Adipocyte (in vitro differentiated cells): ENCODE measurements at regions not wholly inside any gene's neighbourhood (a gene's known extent, or its start where the extent isn't known, plus 50 kb on each side); places are given as distances from the start of the nearest gene placed in this dataset.
A peak's percentile ranks its signal among the peaks of the same experiment; 100 is the strongest.

Experiments
- DNase-seq: peaks from one replicate; pipeline ENCODE4 v3.0.0-alpha.2; 2015; ENCODE audit warnings: low read depth
- H3K27me3 ChIP-seq: replicated peaks from 2 replicates; pipeline ENCODE4 v1.7.0; 2013; ENCODE audit warnings: mild to moderate bottlenecking, low read length, moderate library complexity; ENCODE audit not compliant: control insufficient read depth, insufficient read depth
- H3K36me3 ChIP-seq: 2 replicates; pipeline ENCODE4 v1.7.0; 2013; ENCODE audit warnings: low read length, mild to moderate bottlenecking, moderate library complexity; ENCODE audit not compliant: control insufficient read depth, insufficient read depth, severe bottlenecking
- H3K4me1 ChIP-seq: 2 replicates; pipeline ENCODE4 v1.7.0; 2013; ENCODE audit warnings: mild to moderate bottlenecking, low read length, moderate library complexity; ENCODE audit not compliant: control insufficient read depth, insufficient read depth
- H3K4me3 ChIP-seq: 2 replicates; pipeline ENCODE4 v1.7.0; 2013; ENCODE audit warnings: mild to moderate bottlenecking, low read length, moderate library complexity
- H3K9ac ChIP-seq: 2 replicates; pipeline ENCODE4 v1.7.0; 2013; ENCODE audit warnings: mild to moderate bottlenecking, low read length, moderate library complexity
- H3K9me3 ChIP-seq: 2 replicates; pipeline ENCODE4 v1.7.0; 2013; ENCODE audit warnings: mild to moderate bottlenecking, low read length, moderate library complexity; ENCODE audit not compliant: control insufficient read depth

DNA sequence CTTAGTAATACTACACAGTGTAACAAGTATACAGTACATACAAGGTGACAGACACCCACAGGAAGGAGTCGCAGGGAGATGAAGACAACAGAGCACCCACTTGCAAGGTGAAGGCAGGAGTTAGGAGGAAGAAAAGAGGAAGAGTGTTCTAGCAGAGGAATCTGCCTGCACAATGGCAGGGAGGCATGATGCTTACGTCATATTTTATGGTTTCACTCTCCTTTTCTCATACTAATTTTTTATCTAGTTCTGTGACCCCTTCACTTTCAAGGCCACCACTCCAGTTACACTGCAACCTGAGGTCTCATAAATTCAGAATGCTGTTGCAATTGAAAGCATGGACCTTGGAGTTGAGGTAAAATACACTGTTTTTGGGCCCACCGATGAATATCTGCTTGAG lies 331.7 kb downstream of the MEIS1 start:
- Histone ChIP-seq H3K9me3 (no peaks in the 10 kb centered on the region), H3K36me3 (no peaks in the 10 kb centered on the region), H3K9ac (no peak overlapping the region), H3K27me3 (no peaks in the 10 kb centered on the region), H3K4me1 (no peaks in the 10 kb centered on the region), H3K4me3 (no peak overlapping the region)
- no peak for DNase-seq

DNA sequence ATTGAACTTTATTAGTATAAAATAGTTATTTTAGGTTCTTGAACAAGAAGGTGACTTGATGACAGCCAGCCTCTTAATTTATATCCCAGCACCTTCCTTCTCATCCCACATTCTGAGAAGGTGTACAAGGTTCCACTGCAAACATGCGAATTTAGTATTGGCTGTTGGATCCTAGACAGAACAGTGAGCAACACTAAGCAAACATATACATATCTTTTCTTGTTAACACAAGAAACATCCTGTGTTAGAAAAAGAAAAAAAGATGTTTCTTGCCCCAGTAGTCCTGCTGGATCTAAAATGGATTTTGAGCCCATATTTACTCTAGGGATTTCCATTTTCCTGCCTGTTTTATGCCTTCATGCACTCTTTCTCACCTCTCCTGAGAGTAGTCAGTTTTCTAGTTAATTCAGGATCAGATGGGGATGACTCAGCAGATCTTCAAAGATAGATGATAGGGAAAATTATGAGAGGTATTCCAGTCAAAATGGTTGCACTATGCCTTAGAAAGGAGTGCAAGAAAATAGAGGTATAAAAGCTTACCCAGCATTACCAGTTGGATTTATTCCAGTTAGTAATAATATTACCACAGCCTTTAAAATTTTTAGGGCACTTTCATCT lies 336.5 kb downstream of the MEIS1 start:
- Histone ChIP-seq H3K27me3 (no peaks in the 10 kb centered on the region), H3K9ac (no peak overlapping the region), H3K9me3 (no peaks in the 10 kb centered on the region), H3K36me3 (no peaks in the 10 kb centered on the region), H3K4me3 (no peak overlapping the region), H3K4me1 (no peaks in the 10 kb centered on the region)
- DNase-seq = peak; percentile 12

DNA sequence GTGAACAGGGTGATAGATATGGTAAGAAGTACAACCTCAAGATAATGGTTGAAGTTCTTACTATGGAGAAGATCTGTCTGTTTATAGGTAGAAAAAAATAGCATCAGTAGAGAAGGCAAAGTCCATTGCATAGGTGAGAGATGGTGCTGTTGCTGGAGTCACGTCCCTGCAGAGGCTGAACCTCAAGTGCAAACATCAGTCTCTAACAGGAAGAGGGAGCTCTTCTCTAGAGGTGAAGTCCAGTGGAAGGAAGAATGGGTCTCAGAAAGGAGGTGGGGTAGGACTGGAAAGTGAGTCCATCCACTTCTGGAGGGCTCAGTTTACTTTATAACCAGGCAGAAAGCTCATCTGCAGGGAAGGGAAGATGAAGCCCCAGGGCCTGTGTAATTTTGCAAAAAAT lies 337.7 kb downstream of the MEIS1 start:
- Histone ChIP-seq H3K4me1 (no peaks in the 10 kb centered on the region), H3K4me3 (no peak overlapping the region), H3K36me3 (no peaks in the 10 kb centered on the region), H3K9me3 (peaks cover 7% of the 10 kb centered on the region), H3K27me3 (no peaks in the 10 kb centered on the region), H3K9ac (no peak overlapping the region)
- DNase-seq = no peak

DNA sequence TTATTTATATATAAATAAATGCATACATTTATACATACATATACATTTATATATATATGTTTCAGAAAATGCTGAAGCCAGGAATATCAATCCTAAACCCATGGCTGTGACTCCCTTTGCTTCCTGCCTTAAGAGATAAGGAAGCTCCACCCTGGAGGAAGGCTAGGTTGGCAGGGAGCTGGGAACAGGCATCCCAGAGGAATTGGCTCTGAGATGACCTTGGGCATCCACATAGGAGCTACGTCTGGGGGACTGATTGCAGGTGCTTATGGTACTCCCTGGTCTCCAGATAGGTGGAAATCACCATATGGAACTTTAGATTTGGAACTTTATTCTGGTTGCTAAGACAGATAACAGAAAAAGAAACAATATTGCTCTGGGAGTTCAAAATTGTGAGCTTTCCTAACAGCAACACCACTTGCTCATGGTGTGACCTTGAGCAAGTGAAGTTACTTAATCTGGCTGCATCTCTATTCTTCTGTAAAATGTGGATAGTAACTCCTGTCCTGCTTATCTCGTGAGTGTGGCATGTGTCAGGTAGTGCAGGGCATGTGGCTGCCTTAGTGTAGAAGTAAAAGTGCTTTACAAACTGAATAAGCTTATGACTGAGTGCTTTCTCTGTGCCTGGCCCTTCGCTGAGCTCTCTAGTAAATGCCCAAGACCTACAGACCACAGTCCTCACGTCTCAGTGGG lies 341.0 kb downstream of the MEIS1 start:
- no peak for DNase-seq
- Histone ChIP-seq H3K36me3 (no peaks in the 10 kb centered on the region), H3K27me3 (no peaks in the 10 kb centered on the region), H3K9ac (no peak overlapping the region), H3K4me1 (no peaks in the 10 kb centered on the region), H3K9me3 (peaks cover 7% of the 10 kb centered on the region), H3K4me3 (no peak overlapping the region)

DNA sequence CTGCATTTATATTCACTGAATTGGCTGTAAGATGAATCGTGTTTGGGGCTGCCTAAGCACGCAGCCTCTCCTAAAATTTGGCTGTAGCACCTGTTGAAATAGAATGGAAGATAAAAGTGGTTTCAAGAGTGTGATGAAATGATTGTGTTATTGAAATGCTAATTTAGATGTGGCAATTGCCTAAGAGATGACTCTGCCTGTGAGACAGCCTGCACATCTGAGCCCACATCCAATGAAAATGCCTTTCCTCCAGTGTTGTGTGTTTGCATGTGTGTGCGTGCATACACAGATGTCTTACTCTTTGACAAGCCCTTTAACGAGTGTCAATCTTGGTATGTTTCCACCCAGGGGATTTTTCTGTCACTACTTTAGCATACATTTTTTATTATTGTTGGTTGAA lies 346.9 kb downstream of the MEIS1 start:
- H3K4me3 ChIP-seq = no peak overlapping the region
- H3K36me3 ChIP-seq = no peaks in the 10 kb centered on the region
- H3K27me3 ChIP-seq = no peaks in the 10 kb centered on the region
- peaks cover 7% of the 10 kb centered on the region for H3K9me3 ChIP-seq
- no peak for DNase-seq
- H3K9ac ChIP-seq = no peak overlapping the region
- no peaks in the 10 kb centered on the region for H3K4me1 ChIP-seq

DNA sequence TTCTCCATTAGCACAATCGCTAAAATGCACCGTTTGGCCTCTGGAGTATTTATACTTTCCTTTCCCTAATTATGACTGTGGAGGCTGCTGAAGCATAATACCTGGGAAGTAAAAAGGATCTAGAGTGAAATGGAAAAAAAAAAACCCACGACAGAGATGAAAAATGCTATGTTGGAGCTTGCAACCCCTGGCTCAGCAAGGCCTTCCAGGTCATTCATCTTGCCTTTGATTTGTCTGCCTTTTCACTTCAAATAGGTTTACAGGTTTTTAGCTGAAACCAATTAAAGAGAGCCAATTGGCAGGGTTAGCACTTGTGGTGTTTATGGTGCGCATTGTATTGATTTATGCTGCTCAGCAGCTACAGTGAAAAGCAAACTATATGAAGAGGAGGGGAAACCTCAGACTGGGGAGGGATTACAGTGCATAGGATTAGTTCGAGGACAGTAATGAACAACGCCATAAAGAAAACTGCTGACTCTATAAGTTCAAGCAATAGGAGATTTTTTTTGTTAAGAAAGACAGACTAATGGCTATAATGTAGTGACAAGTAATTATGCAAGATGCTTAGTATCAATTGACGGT lies 347.9 kb downstream of the MEIS1 start:
- Histone ChIP-seq H3K9me3 (no peaks in the 10 kb centered on the region), H3K4me1 (no peaks in the 10 kb centered on the region), H3K4me3 (no peak overlapping the region), H3K36me3 (no peaks in the 10 kb centered on the region), H3K9ac (no peak overlapping the region), H3K27me3 (no peaks in the 10 kb centered on the region)
- no peak for DNase-seq

DNA sequence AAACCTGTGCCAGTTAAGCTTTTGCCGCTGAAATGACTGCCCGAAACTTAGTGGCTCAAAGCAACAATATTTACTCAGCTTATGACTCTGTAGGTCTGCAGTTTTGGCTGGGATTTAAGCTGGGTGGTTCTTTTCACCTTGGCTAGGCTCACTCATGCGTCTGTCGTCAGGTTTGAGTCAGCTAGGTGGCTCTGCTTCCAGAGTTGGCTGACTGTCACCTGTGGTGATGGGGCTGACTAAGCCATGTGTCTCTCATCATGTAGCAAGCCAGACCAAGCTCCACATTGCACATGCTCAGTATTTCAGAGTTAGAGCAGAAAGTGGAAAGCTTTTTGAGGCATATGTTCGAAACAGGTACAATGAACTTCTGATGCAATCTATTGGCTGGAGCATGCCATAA lies 354.8 kb downstream of the MEIS1 start:
- Histone ChIP-seq H3K9me3 (no peaks in the 10 kb centered on the region), H3K27me3 (no peaks in the 10 kb centered on the region), H3K4me1 (peaks cover 13% of the 10 kb centered on the region), H3K36me3 (no peaks in the 10 kb centered on the region), H3K9ac (no peak overlapping the region), H3K4me3 (no peak overlapping the region)
- DNase-seq = no peak

DNA sequence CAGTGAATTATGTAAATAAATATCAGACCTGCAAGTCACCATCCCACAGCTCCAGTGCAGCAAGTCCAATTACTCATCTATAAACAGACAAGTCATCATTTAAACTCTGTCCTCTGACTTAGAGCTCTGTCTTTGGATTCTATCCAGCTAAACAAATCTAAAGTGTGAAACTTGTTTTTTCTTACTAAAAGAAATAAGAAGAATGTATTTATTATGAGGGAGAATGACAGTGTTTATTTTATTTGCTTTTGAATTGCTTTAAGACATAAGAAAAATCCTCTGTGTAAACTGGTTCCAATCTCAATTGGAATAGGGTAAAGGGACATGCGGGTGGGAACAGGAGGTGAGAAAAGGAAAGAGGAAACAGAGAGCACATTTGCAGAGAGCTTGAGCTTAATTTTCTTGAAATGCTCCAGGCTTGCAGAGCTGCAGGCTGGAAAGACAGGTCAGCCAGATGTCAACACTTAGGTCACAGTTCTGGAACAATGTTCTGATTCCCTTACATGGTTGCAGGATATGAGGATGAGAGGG lies 355.8 kb downstream of the MEIS1 start:
- no peak overlapping the region for H3K4me3 ChIP-seq
- no peaks in the 10 kb centered on the region for H3K27me3 ChIP-seq
- H3K36me3 ChIP-seq = no peaks in the 10 kb centered on the region
- no peaks in the 10 kb centered on the region for H3K9me3 ChIP-seq
- H3K9ac ChIP-seq = no peak overlapping the region
- H3K4me1 ChIP-seq = peaks cover 13% of the 10 kb centered on the region
- peak; percentile 40 for DNase-seq

DNA sequence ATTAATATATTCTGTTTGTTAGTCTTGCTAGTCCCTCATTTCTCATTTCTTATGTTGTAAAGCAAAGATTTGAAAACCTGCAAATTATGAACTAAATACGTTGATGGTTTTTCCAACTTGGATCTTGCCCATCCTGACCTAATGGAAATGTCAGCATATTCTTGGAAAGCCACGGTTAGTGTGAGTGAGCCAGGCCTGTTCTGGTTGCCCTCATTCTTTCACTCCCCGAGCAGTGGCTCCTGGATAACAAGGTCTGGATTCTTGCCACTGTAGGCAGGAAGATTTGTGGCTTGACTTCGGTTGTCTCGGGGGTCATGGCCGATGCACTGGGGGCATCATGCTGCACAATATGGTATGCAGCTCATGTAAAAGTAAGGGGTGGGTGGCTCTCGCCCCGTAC lies 359.1 kb downstream of the MEIS1 start:
- Histone ChIP-seq H3K4me3 (no peak overlapping the region), H3K9me3 (no peaks in the 10 kb centered on the region), H3K36me3 (no peaks in the 10 kb centered on the region), H3K4me1 (peaks cover 13% of the 10 kb centered on the region), H3K27me3 (no peaks in the 10 kb centered on the region), H3K9ac (no peak overlapping the region)
- DNase-seq = no peak

DNA sequence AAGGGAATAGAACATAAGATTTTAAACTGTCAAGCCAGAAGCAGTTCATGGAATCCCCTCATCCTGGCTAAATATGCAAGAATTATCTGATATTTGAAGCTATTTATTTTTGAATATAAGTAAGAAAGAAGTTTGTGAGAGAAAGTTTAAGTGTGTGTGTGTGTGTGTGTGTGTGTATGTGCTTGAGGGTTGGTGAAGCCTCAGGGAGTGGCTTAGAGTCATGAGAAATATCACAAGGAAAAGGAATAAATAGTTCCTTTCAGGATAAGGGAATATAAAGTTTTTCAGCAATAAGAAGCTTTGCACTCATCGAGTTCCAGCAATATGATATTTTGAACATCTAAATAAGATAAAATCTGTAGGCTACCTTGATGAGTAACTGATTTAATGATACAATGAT lies 359.6 kb downstream of the MEIS1 start:
- no peak overlapping the region for H3K9ac ChIP-seq
- peaks cover 13% of the 10 kb centered on the region for H3K4me1 ChIP-seq
- DNase-seq = no peak
- no peaks in the 10 kb centered on the region for H3K36me3 ChIP-seq
- no peak overlapping the region for H3K4me3 ChIP-seq
- H3K27me3 ChIP-seq = no peaks in the 10 kb centered on the region
- H3K9me3 ChIP-seq = no peaks in the 10 kb centered on the region

DNA sequence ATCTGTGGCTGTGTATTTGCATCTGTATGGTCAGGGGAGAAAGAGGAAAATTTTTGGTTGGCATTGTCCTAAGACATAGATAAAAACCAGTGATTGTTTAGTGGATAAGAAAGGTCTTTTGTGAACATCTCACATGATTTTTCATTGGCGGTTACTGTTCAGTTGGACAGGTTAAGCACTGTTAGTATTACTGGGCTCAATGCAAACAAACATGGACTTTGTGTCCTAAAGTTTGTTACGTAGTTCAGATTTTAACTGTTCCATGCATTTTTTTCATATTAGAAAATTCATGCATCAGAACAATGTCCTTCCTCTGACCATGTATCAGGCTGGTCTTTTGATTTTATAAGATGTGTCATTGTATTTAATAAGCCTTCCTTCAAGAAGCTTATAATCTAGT lies 368.0 kb downstream of the MEIS1 start:
- Histone ChIP-seq H3K36me3 (no peaks in the 10 kb centered on the region), H3K9ac (no peak overlapping the region), H3K4me3 (no peak overlapping the region), H3K4me1 (peaks cover 9% of the 10 kb centered on the region), H3K9me3 (no peaks in the 10 kb centered on the region), H3K27me3 (no peaks in the 10 kb centered on the region)
- DNase-seq = no peak
